ENCODE measurements at regions not wholly inside any gene's neighbourhood (a gene's known extent, or its start where the extent isn't known, plus 50 kb on each side); places are given as distances from the start of the nearest gene placed in this dataset.

GRCh38 chr13:50141375-50141975 is 126.2 kb downstream of the KCNRG start:
- TF ChIP-seq, protein P1, sequence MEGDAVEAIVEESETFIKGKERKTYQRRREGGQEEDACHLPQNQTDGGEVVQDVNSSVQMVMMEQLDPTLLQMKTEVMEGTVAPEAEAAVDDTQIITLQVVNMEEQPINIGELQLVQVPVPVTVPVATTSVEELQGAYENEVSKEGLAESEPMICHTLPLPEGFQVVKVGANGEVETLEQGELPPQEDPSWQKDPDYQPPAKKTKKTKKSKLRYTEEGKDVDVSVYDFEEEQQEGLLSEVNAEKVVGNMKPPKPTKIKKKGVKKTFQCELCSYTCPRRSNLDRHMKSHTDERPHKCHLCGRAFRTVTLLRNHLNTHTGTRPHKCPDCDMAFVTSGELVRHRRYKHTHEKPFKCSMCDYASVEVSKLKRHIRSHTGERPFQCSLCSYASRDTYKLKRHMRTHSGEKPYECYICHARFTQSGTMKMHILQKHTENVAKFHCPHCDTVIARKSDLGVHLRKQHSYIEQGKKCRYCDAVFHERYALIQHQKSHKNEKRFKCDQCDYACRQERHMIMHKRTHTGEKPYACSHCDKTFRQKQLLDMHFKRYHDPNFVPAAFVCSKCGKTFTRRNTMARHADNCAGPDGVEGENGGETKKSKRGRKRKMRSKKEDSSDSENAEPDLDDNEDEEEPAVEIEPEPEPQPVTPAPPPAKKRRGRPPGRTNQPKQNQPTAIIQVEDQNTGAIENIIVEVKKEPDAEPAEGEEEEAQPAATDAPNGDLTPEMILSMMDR (conservative IDR thresholded peaks at IDR 0.05; ENCODE audit: low read depth, low read length): no peak
- TF ChIP-seq EZH2 (IDR thresholded peaks at IDR 0.05; ENCODE audit: borderline replicate concordance, low read depth, low read length, poor library complexity, severe bottlenecking): no peak
